ENCODE measurements at regions not wholly inside any gene's neighbourhood (a gene's known extent, or its start where the extent isn't known, plus 50 kb on each side); places are given as distances from the start of the nearest gene placed in this dataset.

DNA sequence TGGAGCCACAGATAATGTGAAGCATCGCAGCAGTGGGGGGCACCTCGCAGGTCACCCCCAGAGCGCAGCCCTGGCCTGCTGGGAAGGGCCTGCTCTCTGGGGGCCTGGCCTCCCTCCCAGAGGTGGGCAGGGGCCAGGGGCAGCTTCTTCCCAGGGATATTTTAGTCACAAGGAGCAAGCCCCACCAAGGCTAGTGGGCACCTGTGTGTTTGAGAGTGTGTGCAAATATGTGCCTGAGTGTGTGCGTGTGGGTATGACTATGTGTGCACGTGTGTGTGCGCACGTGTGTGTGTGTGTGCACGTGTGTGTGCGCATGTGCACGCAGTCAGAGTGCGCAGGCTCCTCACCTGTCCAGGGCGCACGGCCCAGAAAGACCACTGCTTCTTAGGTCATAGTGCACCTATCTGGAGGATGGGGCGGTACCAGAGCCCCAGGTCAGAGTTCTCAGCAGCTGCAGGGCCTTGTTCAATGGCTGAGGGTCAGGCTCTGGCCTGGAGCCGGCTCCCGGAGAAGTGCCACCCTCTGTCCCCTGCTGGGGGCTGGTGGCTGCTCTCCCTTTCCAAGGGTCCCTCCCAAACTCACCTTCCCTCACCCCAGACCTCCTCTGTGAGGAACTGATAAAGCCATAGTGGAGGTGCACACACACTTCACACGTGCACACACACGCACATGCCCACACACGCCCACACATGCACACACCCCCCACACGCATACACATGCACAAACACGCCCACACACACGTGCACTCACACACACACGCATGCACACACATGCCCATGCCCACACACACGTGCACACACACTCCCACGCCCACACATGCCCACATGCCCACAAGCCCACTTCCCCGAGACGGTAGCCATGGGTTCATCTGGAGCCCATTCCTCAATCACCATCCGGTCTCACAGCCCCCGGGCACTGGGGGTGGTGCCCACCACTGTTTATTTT lies 128.5 kb downstream of the KIF26A start:
- POLR2A ChIA-PET, result no interaction called here
- Histone ChIP-seq H3K4me1 (ENCODE audit: control insufficient read depth, insufficient read depth, low read length) (no peaks in the 10 kb centered on the region), H3K36me3 (ENCODE audit: control insufficient read depth in 2 of 2, insufficient read depth in 1 of 2, low read length in 2 of 2) (no peaks in the 10 kb centered on the region), H3K9me3 (ENCODE audit: control insufficient read depth, insufficient read depth, low read depth, low read length) (no peaks in the 10 kb centered on the region), H3K27ac (ENCODE audit: extremely low read depth, low read depth, low read length) (no peak overlapping the region), H3K4me3 (ENCODE audit: low read depth, low read length) (no peak overlapping the region)
- CTCF ChIA-PET, result interaction anchor here (0.7 kb wide), 1 partner anchor 373 kb away, joined by 3 read pairs; no protein-coding TSS in a partner anchor
- no peak for TF ChIP-seq ZNF202 (tag by site-specific recombination; IDR thresholded peaks at IDR 0.05; ENCODE audit: borderline replicate concordance)
- peak; percentile 26 for TF ChIP-seq ZBTB26 (tag by site-specific recombination; optimal IDR thresholded peaks at IDR 0.05)
- peak; percentile 99 for TF ChIP-seq EGR2 (tag by site-specific recombination; IDR thresholded peaks at IDR 0.05; ENCODE audit: low read depth)
- no peak for TF ChIP-seq GLI4 (tag by site-specific recombination; IDR thresholded peaks at IDR 0.05)
- no peak for TF ChIP-seq ZNF626 (tag by site-specific recombination; IDR thresholded peaks at IDR 0.05)
- no peak for TF ChIP-seq WT1 (tag by site-specific recombination; IDR thresholded peaks at IDR 0.05)
- TF ChIP-seq ZFHX2 (tag by site-specific recombination; conservative IDR thresholded peaks at IDR 0.05), result peak; percentile 100
- no peak for TF ChIP-seq ZSCAN16 (tag by site-specific recombination; IDR thresholded peaks at IDR 0.05)
- TF ChIP-seq HIC1 (tag by site-specific recombination; IDR thresholded peaks at IDR 0.05), result peak; percentile 71
- no peak for TF ChIP-seq KLF10 (tag by site-specific recombination; IDR thresholded peaks at IDR 0.05)
- TF ChIP-seq FEZF1 (tag by site-specific recombination; IDR thresholded peaks at IDR 0.05), result no peak
- TF ChIP-seq, protein P1, sequence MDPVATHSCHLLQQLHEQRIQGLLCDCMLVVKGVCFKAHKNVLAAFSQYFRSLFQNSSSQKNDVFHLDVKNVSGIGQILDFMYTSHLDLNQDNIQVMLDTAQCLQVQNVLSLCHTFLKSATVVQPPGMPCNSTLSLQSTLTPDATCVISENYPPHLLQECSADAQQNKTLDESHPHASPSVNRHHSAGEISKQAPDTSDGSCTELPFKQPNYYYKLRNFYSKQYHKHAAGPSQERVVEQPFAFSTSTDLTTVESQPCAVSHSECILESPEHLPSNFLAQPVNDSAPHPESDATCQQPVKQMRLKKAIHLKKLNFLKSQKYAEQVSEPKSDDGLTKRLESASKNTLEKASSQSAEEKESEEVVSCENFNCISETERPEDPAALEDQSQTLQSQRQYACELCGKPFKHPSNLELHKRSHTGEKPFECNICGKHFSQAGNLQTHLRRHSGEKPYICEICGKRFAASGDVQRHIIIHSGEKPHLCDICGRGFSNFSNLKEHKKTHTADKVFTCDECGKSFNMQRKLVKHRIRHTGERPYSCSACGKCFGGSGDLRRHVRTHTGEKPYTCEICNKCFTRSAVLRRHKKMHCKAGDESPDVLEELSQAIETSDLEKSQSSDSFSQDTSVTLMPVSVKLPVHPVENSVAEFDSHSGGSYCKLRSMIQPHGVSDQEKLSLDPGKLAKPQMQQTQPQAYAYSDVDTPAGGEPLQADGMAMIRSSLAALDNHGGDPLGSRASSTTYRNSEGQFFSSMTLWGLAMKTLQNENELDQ (tag by site-specific recombination; IDR thresholded peaks at IDR 0.05; ENCODE audit: low read depth), result no peak
- no peak for TF ChIP-seq ZSCAN18 (tag by site-specific recombination; IDR thresholded peaks at IDR 0.05)
- no peak for TF ChIP-seq ZNF394 (tag by site-specific recombination; IDR thresholded peaks at IDR 0.05; ENCODE audit: borderline replicate concordance)
- no peak for TF ChIP-seq ZNF658 (tag by site-specific recombination; IDR thresholded peaks at IDR 0.05)
- TF ChIP-seq, protein P2, sequence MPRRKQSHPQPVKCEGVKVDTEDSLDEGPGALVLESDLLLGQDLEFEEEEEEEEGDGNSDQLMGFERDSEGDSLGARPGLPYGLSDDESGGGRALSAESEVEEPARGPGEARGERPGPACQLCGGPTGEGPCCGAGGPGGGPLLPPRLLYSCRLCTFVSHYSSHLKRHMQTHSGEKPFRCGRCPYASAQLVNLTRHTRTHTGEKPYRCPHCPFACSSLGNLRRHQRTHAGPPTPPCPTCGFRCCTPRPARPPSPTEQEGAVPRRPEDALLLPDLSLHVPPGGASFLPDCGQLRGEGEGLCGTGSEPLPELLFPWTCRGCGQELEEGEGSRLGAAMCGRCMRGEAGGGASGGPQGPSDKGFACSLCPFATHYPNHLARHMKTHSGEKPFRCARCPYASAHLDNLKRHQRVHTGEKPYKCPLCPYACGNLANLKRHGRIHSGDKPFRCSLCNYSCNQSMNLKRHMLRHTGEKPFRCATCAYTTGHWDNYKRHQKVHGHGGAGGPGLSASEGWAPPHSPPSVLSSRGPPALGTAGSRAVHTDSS (tag by site-specific recombination; IDR thresholded peaks at IDR 0.05), result no peak
- no peak for TF ChIP-seq ZNF2 (tag by site-specific recombination; IDR thresholded peaks at IDR 0.05)
- TF ChIP-seq ZBTB20 (tag by site-specific recombination; IDR thresholded peaks at IDR 0.05), result no peak
- TF ChIP-seq, protein P3, sequence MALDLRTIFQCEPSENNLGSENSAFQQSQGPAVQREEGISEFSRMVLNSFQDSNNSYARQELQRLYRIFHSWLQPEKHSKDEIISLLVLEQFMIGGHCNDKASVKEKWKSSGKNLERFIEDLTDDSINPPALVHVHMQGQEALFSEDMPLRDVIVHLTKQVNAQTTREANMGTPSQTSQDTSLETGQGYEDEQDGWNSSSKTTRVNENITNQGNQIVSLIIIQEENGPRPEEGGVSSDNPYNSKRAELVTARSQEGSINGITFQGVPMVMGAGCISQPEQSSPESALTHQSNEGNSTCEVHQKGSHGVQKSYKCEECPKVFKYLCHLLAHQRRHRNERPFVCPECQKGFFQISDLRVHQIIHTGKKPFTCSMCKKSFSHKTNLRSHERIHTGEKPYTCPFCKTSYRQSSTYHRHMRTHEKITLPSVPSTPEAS (tag by site-specific recombination; IDR thresholded peaks at IDR 0.05), result peak; percentile 75
- no peak for TF ChIP-seq ZNF544 (tag by site-specific recombination; IDR thresholded peaks at IDR 0.05)
- TF ChIP-seq KLF9 (tag by site-specific recombination; IDR thresholded peaks at IDR 0.05; ENCODE audit: low read depth), result peak; percentile 27; the same call in 1 of the 2 replicates

Data from HEK293 (cell line).